HG02943 (cell line): ENCODE measurements at regions not wholly inside any gene's neighbourhood (a gene's known extent, or its start where the extent isn't known, plus 50 kb on each side); places are given as distances from the start of the nearest gene placed in this dataset.

Experiments used
- ATAC-seq: cut with Tn5 transposase; IDR thresholded peaks from one replicate; pipeline ENCODE4 v1.9.1; 2021; ENCODE audit warnings: mild to moderate bottlenecking, low read depth, moderate library complexity; ENCODE audit not compliant: unreplicated experiment

- no peak for ATAC-seq
Measured at GRCh38 chr5:167509076-167509475, 782.4 kb upstream of the WWC1 start.

DNA sequence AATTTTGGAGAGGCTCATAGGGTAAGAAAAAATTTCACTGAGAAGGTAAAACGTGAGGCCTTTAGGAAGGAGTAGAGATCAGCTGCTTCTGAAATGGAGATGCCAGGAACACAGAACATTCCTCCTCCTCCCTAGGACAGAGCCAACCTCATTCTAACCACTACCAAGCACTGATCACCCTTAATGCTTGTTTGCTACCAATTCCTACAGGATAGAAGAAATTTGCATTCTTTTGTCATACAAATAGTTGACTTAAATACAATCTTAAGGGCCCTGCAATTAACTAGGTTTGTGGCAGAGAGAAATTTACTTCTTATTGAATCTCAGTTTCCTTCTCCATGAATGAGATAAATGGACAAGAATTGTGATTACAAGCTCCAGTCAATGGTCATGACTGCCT, 780.2 kb upstream of the WWC1 start:
- ATAC-seq = no peak

GRCh38 chr5:167512111-167512510, 779.3 kb upstream of the WWC1 start:
- ATAC-seq = no peak

GRCh38 chr5:167513381-167513780, 778.1 kb upstream of the WWC1 start:
- ATAC-seq = no peak

DNA sequence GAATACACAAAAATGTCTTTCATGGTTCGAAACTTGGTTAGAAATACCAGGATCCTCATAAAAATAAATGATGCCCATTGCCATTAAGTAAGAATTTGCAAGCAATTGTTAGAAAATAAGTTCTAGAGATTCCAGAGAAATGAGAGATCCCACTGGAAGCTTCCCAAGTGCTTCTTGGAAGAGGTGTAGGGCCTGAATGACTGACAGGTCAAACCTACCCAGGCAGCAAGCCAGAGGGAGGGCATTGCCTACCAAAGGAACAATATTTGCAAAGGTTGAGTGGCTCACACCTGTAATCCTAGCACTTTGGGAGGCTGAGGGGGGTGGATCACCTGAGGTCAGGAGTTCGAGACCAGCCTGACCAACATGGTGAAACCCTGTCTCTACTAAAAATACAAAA, 777.0 kb upstream of the WWC1 start:
- ATAC-seq = no peak

- no peak for ATAC-seq
Measured at GRCh38 chr5:167525004-167525403, 766.4 kb upstream of the WWC1 start.

DNA sequence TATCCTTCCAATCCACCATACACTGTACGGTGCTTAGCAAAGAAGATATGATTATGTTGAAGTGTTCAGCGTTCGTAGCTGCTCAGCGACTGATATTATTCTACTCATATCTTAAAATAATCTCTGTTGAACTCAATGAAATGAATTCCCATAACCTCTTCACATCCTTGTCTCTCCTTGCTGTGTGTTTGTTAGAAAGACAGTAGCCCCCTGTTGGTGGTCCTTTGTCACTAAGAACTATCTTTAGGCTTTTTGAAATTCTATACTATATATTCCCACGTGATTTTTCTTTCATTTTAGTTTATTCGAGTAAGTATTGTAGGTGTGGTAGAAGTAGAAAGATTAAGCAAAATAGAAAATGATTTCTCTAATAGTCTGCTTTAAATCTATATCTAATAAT, 762.8 kb upstream of the WWC1 start:
- ATAC-seq = no peak

DNA sequence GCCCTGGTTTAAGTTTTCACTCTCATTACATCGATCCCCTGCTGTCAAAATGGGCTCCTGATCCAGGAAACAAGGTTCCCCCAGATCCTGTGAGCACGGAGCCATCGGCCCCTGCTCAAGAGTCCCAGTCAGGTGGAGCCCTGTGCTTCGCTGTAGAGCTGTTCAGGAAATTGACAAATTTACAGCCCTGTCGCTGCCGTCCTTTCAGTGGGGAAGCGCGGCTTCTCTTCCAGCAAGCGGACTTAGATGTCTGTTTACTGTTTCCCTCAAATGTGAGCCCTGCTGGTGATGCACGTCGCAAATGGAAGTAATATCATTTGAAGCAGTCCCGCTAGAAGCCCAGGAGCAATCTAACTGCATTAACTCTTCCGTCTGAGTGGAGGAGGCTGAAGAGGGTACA, 760.9 kb upstream of the WWC1 start:
- ATAC-seq = no peak

DNA sequence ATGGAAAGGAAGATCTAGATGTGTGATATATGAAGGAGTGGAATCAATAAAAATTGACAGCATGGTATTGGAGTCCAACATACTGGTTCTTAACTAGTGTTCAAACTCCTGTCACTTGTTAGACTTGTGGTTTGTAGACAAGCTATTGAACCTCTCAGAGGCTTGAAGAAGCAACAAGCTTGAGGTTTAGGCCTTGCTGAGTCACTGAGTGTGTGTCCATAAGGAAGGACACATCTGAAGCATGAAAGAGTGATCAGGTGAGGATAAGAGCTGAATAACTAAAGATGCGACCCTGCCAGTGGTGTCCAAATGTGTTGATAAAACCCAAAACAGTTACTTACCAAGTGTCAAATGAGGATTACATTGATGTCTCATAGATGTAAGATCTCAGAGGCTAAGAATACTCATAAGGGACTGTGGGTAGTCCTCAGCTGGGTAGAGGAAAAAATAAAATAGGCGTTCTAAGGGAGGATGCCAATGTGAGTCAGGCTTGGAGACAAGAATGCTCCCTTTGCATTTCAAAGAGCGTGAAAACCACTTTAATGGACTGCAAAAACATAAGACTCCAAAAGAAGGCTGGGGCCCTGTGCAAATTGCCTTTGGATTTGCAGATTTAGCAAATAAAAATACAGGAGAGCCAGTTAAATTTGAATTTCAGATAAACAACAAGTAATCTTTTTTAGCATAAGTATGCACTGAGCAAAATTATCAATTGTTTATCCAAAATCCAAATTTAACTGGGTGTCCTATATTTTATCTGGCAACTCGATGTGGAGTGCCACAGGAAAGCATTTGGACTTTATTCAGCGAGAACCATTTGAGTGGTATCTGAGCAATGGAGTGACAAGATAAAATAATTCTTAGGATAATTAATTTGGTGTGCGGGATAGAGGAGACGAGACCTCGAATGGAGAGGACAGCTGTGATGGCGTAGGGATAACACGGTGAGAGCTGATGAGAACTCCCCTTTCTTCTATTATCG, 757.3 kb upstream of the WWC1 start:
- ATAC-seq = no peak

- ATAC-seq = no peak
Measured at GRCh38 chr5:167539747-167540146, 751.7 kb upstream of the WWC1 start.

- no peak for ATAC-seq
Measured at GRCh38 chr5:167546270-167546669, 745.2 kb upstream of the WWC1 start.

DNA sequence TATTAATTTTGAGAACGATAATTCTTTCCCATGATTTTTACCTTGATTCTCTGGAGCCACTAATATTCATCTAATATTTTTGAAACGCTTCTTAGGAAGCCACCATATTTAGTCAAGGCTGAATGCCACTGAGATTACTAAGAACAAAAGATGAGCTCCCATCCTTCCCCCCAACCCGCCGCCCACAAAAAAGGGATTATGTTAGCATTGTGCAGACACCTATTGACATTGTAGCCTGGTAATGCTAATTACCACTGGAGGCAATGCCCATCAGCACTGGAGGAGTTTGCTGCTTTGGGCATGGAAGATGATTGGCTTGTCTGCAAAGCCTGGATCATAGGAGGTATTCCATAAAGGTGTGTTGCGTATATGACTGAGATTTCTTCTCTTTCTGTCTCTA, 739.1 kb upstream of the WWC1 start:
- ATAC-seq = no peak

- no peak for ATAC-seq
Measured at GRCh38 chr5:167553511-167553910, 737.9 kb upstream of the WWC1 start.

DNA sequence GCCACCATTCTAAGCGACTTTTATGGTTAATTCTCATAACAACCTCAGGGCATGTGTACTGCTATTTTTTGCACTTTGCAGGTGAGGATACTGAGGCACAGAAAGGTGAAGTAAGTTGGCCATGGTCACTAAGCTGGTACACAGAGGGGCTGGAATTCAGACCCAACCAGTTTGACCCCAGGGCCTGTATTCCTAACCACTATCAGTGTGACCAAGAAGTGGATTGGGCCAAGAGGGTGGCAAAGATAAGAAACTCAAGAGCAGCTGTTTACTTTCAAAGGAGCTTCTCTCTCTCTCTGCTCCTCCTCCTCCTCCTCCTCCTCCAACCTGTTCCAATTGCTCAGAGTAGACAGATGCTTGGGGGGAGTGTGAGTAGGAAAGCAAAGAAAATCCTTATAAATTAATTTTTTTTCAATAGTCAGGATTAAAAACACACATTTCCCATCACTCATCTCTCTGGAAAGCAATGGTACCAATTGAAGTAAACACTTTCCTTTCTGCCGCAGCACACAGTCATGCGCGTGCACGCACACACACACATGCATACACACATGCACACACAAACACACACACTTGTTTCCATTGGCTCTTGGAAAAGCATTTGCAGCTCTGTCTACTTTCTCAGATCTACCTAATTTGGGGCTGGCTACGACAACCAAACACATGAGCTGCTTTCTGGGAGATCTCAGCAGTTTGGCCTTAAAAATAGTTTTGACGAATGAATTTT, 736.7 kb upstream of the WWC1 start:
- no peak for ATAC-seq

GRCh38 chr5:167555565-167556166, 735.8 kb upstream of the WWC1 start:
- ATAC-seq = no peak

GRCh38 chr5:167557359-167557758, 734.1 kb upstream of the WWC1 start:
- ATAC-seq = no peak

- no peak for ATAC-seq
Measured at GRCh38 chr5:167561796-167562195, 729.6 kb upstream of the WWC1 start.

- ATAC-seq = no peak
Measured at GRCh38 chr5:167564275-167564674, 727.2 kb upstream of the WWC1 start.

GRCh38 chr5:167565189-167565954, 726.1 kb upstream of the WWC1 start:
- no peak for ATAC-seq

DNA sequence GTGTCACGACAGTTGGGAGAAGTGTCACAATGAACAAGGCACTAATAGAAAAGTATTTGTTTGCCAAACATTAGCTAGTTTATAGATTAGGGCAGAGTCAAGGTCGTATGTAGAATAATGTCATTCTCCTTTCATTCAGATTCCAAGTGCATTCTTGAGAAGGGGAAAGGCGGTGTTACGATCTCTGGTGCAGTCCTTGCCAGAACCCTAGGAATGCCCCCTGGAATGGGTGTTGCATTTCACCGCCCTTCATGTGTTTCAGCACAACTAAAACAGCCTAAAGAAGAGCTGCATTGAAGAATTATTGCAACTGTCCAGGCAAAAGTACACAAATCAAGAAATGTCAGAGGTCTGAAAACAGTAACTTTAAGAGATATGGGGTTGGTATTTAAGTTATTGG, 721.0 kb upstream of the WWC1 start:
- ATAC-seq = no peak

DNA sequence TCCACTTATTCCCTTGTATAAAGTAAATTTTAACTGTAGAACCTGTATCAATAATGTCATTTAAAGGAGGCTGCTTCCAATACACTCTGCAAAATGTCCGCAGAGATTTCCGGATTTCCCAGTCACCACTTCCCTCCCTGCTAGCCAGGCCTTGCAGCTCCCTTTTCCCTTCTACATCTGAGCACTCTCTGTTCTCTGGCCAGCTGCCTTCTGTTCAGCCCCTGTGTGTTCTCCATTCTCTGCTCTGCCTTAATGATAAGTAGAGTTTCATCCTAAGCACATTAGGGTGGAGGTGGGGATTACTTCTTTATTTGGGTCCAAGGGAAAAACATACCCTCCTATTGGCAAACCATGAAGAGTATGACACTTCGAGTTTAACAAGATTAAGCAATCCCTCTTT, 719.6 kb upstream of the WWC1 start:
- no peak for ATAC-seq
